ENCODE measurements at regions not wholly inside any gene's neighbourhood (a gene's known extent, or its start where the extent isn't known, plus 50 kb on each side); places are given as distances from the start of the nearest gene placed in this dataset.

GRCh38 chr6:55100686-55101085, 73.6 kb upstream of the HCRTR2 start:
- ChIA-PET CTCF (no interaction called here), POLR2A (ENCODE audit: low non-redundant PET) (no interaction called here)
- Histone ChIP-seq H3K9me3 (ENCODE audit: low read depth, low read length, poor library complexity, severe bottlenecking) (no peaks in the 10 kb centered on the region), H3K27ac (ENCODE audit: low read depth, low read length, poor library complexity, severe bottlenecking) (no peak overlapping the region), H3K4me1 (ENCODE audit: insufficient read depth, low read length, poor library complexity, severe bottlenecking) (no peaks in the 10 kb centered on the region), H3K27me3 (replicated peaks; ENCODE audit: insufficient read depth, low read depth, low read length, poor library complexity) (no peaks in the 10 kb centered on the region), H3K4me3 (ENCODE audit: low read depth, low read length, poor library complexity, severe bottlenecking) (no peak overlapping the region), H3K36me3 (ENCODE audit: insufficient read depth, low read length, poor library complexity, severe bottlenecking) (no peaks in the 10 kb centered on the region)
- DNase-seq (ENCODE audit: low spot score) = no peak
- intact Hi-C loops (cut with micrococcal nuclease; ENCODE audit: unreplicated experiment) = no loop called here
- TF ChIP-seq, protein P1, sequence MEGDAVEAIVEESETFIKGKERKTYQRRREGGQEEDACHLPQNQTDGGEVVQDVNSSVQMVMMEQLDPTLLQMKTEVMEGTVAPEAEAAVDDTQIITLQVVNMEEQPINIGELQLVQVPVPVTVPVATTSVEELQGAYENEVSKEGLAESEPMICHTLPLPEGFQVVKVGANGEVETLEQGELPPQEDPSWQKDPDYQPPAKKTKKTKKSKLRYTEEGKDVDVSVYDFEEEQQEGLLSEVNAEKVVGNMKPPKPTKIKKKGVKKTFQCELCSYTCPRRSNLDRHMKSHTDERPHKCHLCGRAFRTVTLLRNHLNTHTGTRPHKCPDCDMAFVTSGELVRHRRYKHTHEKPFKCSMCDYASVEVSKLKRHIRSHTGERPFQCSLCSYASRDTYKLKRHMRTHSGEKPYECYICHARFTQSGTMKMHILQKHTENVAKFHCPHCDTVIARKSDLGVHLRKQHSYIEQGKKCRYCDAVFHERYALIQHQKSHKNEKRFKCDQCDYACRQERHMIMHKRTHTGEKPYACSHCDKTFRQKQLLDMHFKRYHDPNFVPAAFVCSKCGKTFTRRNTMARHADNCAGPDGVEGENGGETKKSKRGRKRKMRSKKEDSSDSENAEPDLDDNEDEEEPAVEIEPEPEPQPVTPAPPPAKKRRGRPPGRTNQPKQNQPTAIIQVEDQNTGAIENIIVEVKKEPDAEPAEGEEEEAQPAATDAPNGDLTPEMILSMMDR (conservative IDR thresholded peaks at IDR 0.05; ENCODE audit: low read depth, low read length) = no peak
- TF ChIP-seq EZH2 (IDR thresholded peaks at IDR 0.05; ENCODE audit: borderline replicate concordance, low read depth, low read length, poor library complexity, severe bottlenecking) = no peak
- no TSS peak for BruUV-seq (replicated peaks)

- no peaks in the 10 kb centered on the region for H3K4me1 ChIP-seq (ENCODE audit: insufficient read depth, low read length, poor library complexity, severe bottlenecking)
- BruUV-seq (replicated peaks) = no TSS peak
- H3K27ac ChIP-seq (ENCODE audit: low read depth, low read length, poor library complexity, severe bottlenecking) = no peak overlapping the region
- TF ChIP-seq, protein P1 (conservative IDR thresholded peaks at IDR 0.05; ENCODE audit: low read depth, low read length) = no peak
- CTCF ChIA-PET = no interaction called here
- H3K9me3 ChIP-seq (ENCODE audit: low read depth, low read length, poor library complexity, severe bottlenecking) = no peaks in the 10 kb centered on the region
- no peak for DNase-seq (ENCODE audit: low spot score)
- H3K4me3 ChIP-seq (ENCODE audit: low read depth, low read length, poor library complexity, severe bottlenecking) = no peak overlapping the region
- no peaks in the 10 kb centered on the region for H3K36me3 ChIP-seq (ENCODE audit: insufficient read depth, low read length, poor library complexity, severe bottlenecking)
- POLR2A ChIA-PET (ENCODE audit: low non-redundant PET) = no interaction called here
- H3K27me3 ChIP-seq (replicated peaks; ENCODE audit: insufficient read depth, low read depth, low read length, poor library complexity) = no peaks in the 10 kb centered on the region
- intact Hi-C loops (cut with micrococcal nuclease; ENCODE audit: unreplicated experiment) = no loop called here
Observed at GRCh38 chr6:55101157-55101556, 73.2 kb upstream of the HCRTR2 start.

GRCh38 chr6:55108134-55109130, 65.9 kb upstream of the HCRTR2 start:
- Histone ChIP-seq H3K4me1 (ENCODE audit: insufficient read depth, low read length, poor library complexity, severe bottlenecking) (no peaks in the 10 kb centered on the region), H3K9me3 (ENCODE audit: low read depth, low read length, poor library complexity, severe bottlenecking) (no peaks in the 10 kb centered on the region), H3K27me3 (replicated peaks; ENCODE audit: insufficient read depth, low read depth, low read length, poor library complexity) (no peaks in the 10 kb centered on the region), H3K4me3 (ENCODE audit: low read depth, low read length, poor library complexity, severe bottlenecking) (no peak overlapping the region), H3K36me3 (ENCODE audit: insufficient read depth, low read length, poor library complexity, severe bottlenecking) (no peaks in the 10 kb centered on the region), H3K27ac (ENCODE audit: low read depth, low read length, poor library complexity, severe bottlenecking) (no peak overlapping the region)
- intact Hi-C loops (cut with micrococcal nuclease; ENCODE audit: unreplicated experiment) = no loop called here
- no peak for DNase-seq (ENCODE audit: low spot score)
- ChIA-PET POLR2A (ENCODE audit: low non-redundant PET) (no interaction called here), CTCF (interaction anchor here (0.6 kb wide), 1 partner anchor 528 kb away, joined by 4 read pairs; no protein-coding TSS in a partner anchor)
- TF ChIP-seq, protein P1 (conservative IDR thresholded peaks at IDR 0.05; ENCODE audit: low read depth, low read length) = no peak
- no peak for TF ChIP-seq EZH2 (IDR thresholded peaks at IDR 0.05; ENCODE audit: borderline replicate concordance, low read depth, low read length, poor library complexity, severe bottlenecking)
- BruUV-seq (replicated peaks) = no TSS peak

Data from A673 (cell line).